ENCODE measurements at regions not wholly inside any gene's neighbourhood (a gene's known extent, or its start where the extent isn't known, plus 50 kb on each side); places are given as distances from the start of the nearest gene placed in this dataset.
"Not testable (repeated sequence)": the region's sequence is repeated elsewhere in the genome, so short reads cannot be mapped to it uniquely, and the experiment has no call there.

GRCh38 chr14:66244834-66245233, 241.3 kb upstream of the CCDC196 start:
- no peak overlapping the region for H3K27ac Mint-ChIP-seq
- DNase-seq, result no peak
- H3K27me3 Mint-ChIP-seq, result peaks cover 8% of the 10 kb centered on the region
- no peaks in the 10 kb centered on the region for H3K36me3 Mint-ChIP-seq (ENCODE audit: low read depth)
- ChIA-PET POLR2A (no interaction called here), CTCF (no interaction called here)
- no peaks in the 10 kb centered on the region for H3K9me3 Mint-ChIP-seq
- no peak overlapping the region for H3K4me3 Mint-ChIP-seq
- no peaks in the 10 kb centered on the region for H3K4me1 Mint-ChIP-seq

- H3K4me3 Mint-ChIP-seq, result no peak overlapping the region
- no peaks in the 10 kb centered on the region for H3K4me1 Mint-ChIP-seq
- H3K27me3 Mint-ChIP-seq, result peaks cover 22% of the 10 kb centered on the region
- no peak overlapping the region for H3K27ac Mint-ChIP-seq
- H3K9me3 Mint-ChIP-seq, result no peaks in the 10 kb centered on the region
- POLR2A ChIA-PET, result no interaction called here
- DNase-seq, result no peak
- CTCF ChIA-PET, result interaction anchor here (0.6 kb wide), 1 partner anchor 215 kb away, joined by 4 read pairs; no protein-coding TSS in a partner anchor
- H3K36me3 Mint-ChIP-seq (ENCODE audit: low read depth), result no peaks in the 10 kb centered on the region
Observed at GRCh38 chr14:66247662-66248193, 238.4 kb upstream of the CCDC196 start.

- no peaks in the 10 kb centered on the region for H3K9me3 Mint-ChIP-seq
- CTCF ChIA-PET, result interaction anchor here (0.6 to 1.0 kb wide), 2 partner anchors 21 to 215 kb away, joined by 3 to 4 read pairs; no protein-coding TSS in a partner anchor
- POLR2A ChIA-PET, result no interaction called here
Observed at GRCh38 chr14:66248256-66248655, 237.9 kb upstream of the CCDC196 start.

GRCh38 chr14:66249544-66249943, 236.6 kb upstream of the CCDC196 start:
- ChIA-PET POLR2A (no interaction called here), CTCF (interaction anchor here (1.0 kb wide), 1 partner anchor 22 kb away, joined by 3 read pairs; no protein-coding TSS in a partner anchor)
- Mint-ChIP-seq H3K9me3 (no peaks in the 10 kb centered on the region), H3K36me3 (ENCODE audit: low read depth) (no peaks in the 10 kb centered on the region), H3K27ac (no peak overlapping the region), H3K4me1 (no peaks in the 10 kb centered on the region), H3K4me3 (no peak overlapping the region), H3K27me3 (peaks cover 21% of the 10 kb centered on the region)
- DNase-seq, result no peak

More at GRCh38 chr14:66248256-66248655, 237.9 kb upstream of the CCDC196 start:
- Mint-ChIP-seq H3K4me3 (no peak overlapping the region), H3K4me1 (no peaks in the 10 kb centered on the region), H3K27ac (no peak overlapping the region), H3K36me3 (ENCODE audit: low read depth) (no peaks in the 10 kb centered on the region), H3K27me3 (peaks cover 22% of the 10 kb centered on the region)
- DNase-seq, result no peak

GRCh38 chr14:66254038-66254437, 232.1 kb upstream of the CCDC196 start:
- Mint-ChIP-seq H3K9me3 (no peaks in the 10 kb centered on the region), H3K4me1 (no peaks in the 10 kb centered on the region), H3K27me3 (peaks cover 17% of the 10 kb centered on the region), H3K4me3 (no peak overlapping the region), H3K27ac (no peak overlapping the region), H3K36me3 (ENCODE audit: low read depth) (no peaks in the 10 kb centered on the region)
- ChIA-PET CTCF (interaction anchor here (0.6 kb wide), 1 partner anchor 22 kb away, joined by 3 read pairs; no protein-coding TSS in a partner anchor), POLR2A (no interaction called here)
- DNase-seq, result no peak

DNA sequence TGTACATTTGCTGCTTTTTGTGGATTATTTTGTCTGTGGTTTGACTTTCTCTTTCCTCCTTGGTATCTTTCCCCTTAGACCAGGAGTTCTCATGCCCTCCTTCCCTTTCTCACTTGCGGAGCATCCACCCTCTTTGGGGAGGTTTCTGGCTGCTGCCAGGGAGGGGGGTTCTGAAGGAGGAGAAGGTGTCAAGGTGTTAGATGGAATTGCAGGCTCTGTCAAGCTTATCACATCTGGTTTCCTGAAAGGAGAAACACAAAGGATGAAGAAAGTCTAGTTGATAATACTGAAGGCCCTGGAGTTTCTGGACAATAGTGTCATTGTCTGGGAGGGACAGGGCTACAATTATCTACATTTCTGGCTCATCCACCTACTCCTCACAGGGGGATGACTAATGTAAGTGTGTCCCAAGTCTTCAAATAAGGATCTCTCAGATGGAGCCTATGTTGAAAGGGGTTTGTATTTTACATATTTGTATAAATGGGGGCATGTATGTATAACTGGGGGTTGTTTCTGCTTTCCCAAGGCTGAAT, 217.3 kb upstream of the CCDC196 start:
- CTCF ChIA-PET, result no interaction called here
- POLR2A ChIA-PET, result no interaction called here
- Mint-ChIP-seq H3K4me1 (no peaks in the 10 kb centered on the region), H3K27ac (no peak overlapping the region), H3K9me3 (no peaks in the 10 kb centered on the region), H3K27me3 (no peaks in the 10 kb centered on the region), H3K4me3 (no peak overlapping the region), H3K36me3 (ENCODE audit: low read depth) (no peaks in the 10 kb centered on the region)
- DNase-seq, result no peak

DNA sequence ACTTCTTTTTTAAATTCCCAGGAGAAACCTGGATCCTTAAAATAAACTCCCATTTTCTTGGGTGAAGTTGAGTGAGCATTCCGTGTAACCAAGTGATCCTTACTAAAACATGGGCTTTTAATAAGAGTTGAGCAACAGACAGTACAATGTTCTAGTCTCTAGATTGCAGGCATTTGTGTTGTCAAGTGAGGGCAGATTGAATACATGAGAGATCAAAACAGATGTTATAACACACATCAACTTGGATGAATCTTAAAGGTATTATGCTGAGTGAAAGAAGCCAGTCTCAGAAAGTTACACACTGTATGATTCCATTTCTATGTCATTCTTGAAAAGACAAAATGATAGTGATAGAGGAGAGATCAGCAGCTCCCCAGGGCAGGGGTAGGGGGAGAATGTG, 213.9 kb upstream of the CCDC196 start:
- H3K27me3 Mint-ChIP-seq, result no peaks in the 10 kb centered on the region
- no peaks in the 10 kb centered on the region for H3K4me1 Mint-ChIP-seq
- DNase-seq, result no peak
- H3K27ac Mint-ChIP-seq, result no peak overlapping the region
- H3K36me3 Mint-ChIP-seq (ENCODE audit: low read depth), result no peaks in the 10 kb centered on the region
- ChIA-PET CTCF (no interaction called here), POLR2A (no interaction called here)
- H3K9me3 Mint-ChIP-seq, result no peaks in the 10 kb centered on the region
- no peak overlapping the region for H3K4me3 Mint-ChIP-seq

DNA sequence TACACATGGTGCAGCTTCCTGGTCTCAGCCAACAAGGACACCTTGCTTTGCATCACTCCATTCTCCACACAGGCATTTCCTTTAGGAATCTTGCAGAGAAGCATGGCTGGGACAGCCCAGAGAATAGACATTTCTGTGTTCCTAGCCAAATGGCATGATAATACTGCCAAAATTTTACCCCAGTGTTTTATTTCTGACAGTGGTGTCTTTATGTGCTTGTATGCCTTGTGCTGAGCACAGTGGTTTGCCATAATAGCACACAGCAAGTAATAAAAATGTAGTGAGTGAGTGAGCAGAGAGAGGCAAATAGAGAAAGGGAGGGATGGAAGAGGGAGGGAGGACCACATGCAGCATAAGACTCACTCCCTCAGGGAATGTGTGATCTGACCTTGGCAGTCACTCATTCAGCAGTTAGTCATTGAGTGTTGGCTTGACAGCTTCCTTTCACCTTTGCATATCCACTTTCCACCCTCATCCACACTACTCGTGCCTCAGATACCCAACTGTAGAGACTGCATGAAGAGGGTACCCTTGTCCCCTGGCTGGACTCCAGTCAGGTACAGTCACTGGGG, 212.8 kb upstream of the CCDC196 start:
- no peaks in the 10 kb centered on the region for H3K4me1 Mint-ChIP-seq
- no peaks in the 10 kb centered on the region for H3K9me3 Mint-ChIP-seq
- H3K36me3 Mint-ChIP-seq (ENCODE audit: low read depth), result no peaks in the 10 kb centered on the region
- no peak overlapping the region for H3K27ac Mint-ChIP-seq
- ChIA-PET POLR2A (no interaction called here), CTCF (no interaction called here)
- DNase-seq, result no peak
- H3K4me3 Mint-ChIP-seq, result no peak overlapping the region
- H3K27me3 Mint-ChIP-seq, result no peaks in the 10 kb centered on the region

- DNase-seq; H3K4me1 Mint-ChIP-seq; H3K27ac Mint-ChIP-seq; H3K4me3 Mint-ChIP-seq; CTCF ChIA-PET; H3K36me3 Mint-ChIP-seq (ENCODE audit: low read depth); POLR2A ChIA-PET; H3K9me3 Mint-ChIP-seq; H3K27me3 Mint-ChIP-seq: not testable (repeated sequence)
Observed at GRCh38 chr14:66278418-66278817, 207.8 kb upstream of the CCDC196 start.

DNA sequence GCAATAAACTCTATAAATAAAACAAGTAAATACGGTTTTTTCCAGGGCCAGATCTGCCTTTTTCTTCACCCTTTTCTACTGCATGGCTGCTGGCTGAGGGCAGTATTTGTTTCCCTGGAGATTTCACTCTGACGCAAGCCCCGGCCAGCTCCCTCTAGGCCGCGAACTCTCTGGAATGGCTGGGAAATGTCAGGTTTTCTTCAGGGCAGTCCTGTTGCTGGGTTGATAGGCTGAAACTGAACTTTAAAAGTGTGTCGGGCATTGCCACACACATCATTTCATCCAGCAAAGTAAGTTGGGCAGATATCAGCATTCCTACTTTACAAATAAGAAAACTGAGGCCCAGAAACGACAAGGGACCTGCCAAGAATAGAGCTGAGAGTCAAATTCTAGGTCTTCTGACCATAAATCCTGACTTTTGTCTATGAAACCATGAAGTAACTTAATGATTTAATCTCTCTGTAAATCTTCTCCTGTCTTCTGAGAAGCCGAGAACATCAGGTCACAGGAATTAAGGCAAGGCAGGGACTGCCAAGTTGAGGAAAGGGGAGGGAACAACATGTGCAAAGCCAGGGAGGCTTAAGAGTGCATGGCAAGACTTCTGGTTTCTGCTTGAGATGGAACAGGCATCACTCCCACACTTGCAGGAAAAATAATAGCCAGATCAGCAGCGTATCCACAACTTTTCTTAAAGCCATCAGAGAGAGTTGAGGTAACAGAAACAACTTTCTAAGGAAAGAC, 205.0 kb upstream of the CCDC196 start:
- Mint-ChIP-seq H3K4me1 (no peaks in the 10 kb centered on the region), H3K27ac (no peak overlapping the region), H3K36me3 (ENCODE audit: low read depth) (no peaks in the 10 kb centered on the region), H3K27me3 (no peaks in the 10 kb centered on the region), H3K4me3 (no peak overlapping the region), H3K9me3 (no peaks in the 10 kb centered on the region)
- CTCF ChIA-PET, result no interaction called here
- POLR2A ChIA-PET, result no interaction called here
- DNase-seq, result no peak

GRCh38 chr14:66284346-66284745, 201.8 kb upstream of the CCDC196 start:
- no peak overlapping the region for H3K4me3 Mint-ChIP-seq
- no peak overlapping the region for H3K27ac Mint-ChIP-seq
- POLR2A ChIA-PET, result no interaction called here
- H3K9me3 Mint-ChIP-seq, result peaks cover 6% of the 10 kb centered on the region
- DNase-seq, result no peak
- no peaks in the 10 kb centered on the region for H3K36me3 Mint-ChIP-seq (ENCODE audit: low read depth)
- no peaks in the 10 kb centered on the region for H3K27me3 Mint-ChIP-seq
- CTCF ChIA-PET, result no interaction called here
- H3K4me1 Mint-ChIP-seq, result no peaks in the 10 kb centered on the region

GRCh38 chr14:66288511-66288910, 197.7 kb upstream of the CCDC196 start:
- Mint-ChIP-seq H3K4me1 (no peaks in the 10 kb centered on the region), H3K27me3 (no peaks in the 10 kb centered on the region), H3K4me3 (no peak overlapping the region), H3K36me3 (ENCODE audit: low read depth) (no peaks in the 10 kb centered on the region), H3K27ac (no peak overlapping the region), H3K9me3 (peaks cover 6% of the 10 kb centered on the region)
- CTCF ChIA-PET, result no interaction called here
- POLR2A ChIA-PET, result no interaction called here
- no peak for DNase-seq

GRCh38 chr14:66291756-66292155, 194.4 kb upstream of the CCDC196 start:
- Mint-ChIP-seq H3K36me3 (ENCODE audit: low read depth) (no peaks in the 10 kb centered on the region), H3K4me3 (no peak overlapping the region), H3K4me1 (no peaks in the 10 kb centered on the region), H3K27ac (no peak overlapping the region), H3K27me3 (no peaks in the 10 kb centered on the region), H3K9me3 (peaks cover 6% of the 10 kb centered on the region)
- ChIA-PET CTCF (no interaction called here), POLR2A (no interaction called here)
- no peak for DNase-seq

All from activated CD4-positive, alpha-beta memory T cell treated with anti-CD3 and anti-CD28 coated beads, Interleukin-2, amount 10 ng/mL, durations not matched to agents 7 days and 5 days (primary cell).